ENCODE measurements at regions not wholly inside any gene's neighbourhood (a gene's known extent, or its start where the extent isn't known, plus 50 kb on each side); places are given as distances from the start of the nearest gene placed in this dataset.

GRCh38 chr21:28738882-28739281 lies 253.8 kb downstream of the LTN1 start:
- TF ChIP-seq POLR2A (IDR thresholded peaks at IDR 0.05) (no peak), CTCF (IDR thresholded peaks at IDR 0.05) (no peak)
